BE2C (cell line): ENCODE measurements at regions not wholly inside any gene's neighbourhood (a gene's known extent, or its start where the extent isn't known, plus 50 kb on each side); places are given as distances from the start of the nearest gene placed in this dataset.

Source experiments
- DNase-seq: peaks from one replicate; pipeline ENCODE4 v3.0.0-alpha.2; 2020
- H3K27me3 ChIP-seq: fragments of 250-450 bp; sonication (Bioruptor Pico); 2 replicates; pipeline ENCODE4 v1.5.1; 2020; ENCODE audit warnings: mild to moderate bottlenecking
- H3K36me3 ChIP-seq: fragments of 250-450 bp; sonication (Bioruptor Pico); 2 replicates; pipeline ENCODE4 v1.5.1; 2020; ENCODE audit warnings: mild to moderate bottlenecking
- H3K4me1 ChIP-seq: fragments of 250-450 bp; sonication (Bioruptor Pico); 2 replicates; pipeline ENCODE4 v1.5.1; 2020
- H3K4me3 ChIP-seq: 2 replicates; pipeline ENCODE4 v1.5.1; 2011; ENCODE audit warnings: low read depth, low read length
- H3K9me3 ChIP-seq: fragments of 250-450 bp; sonication (Bioruptor Pico); 2 replicates; pipeline ENCODE4 v1.5.1; 2020
- TF ChIP-seq, protein P1 (sequence below): IDR thresholded peaks from 2 replicates; pipeline ENCODE4 v1.5.1; 2012; ENCODE audit warnings: mild to moderate bottlenecking, low read depth, low read length

DNA sequence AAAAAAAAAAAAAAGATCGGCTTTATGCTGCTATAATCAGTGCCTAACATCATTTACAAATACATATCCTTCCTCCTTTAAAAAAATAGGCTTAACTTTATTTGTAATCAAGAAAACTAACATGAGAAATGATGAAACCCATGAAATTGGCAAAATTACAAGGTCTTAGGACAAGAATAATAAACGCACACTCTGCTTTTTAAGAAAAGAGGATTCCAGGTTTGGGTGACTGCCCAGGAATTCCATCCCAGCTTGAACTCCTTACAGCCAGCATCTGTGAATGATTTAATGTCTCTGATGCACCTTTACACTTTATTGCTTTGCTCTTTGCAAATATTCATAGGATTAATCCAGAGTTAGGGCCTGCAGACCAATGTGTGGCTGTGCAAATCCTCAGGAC lies 196.0 kb downstream of the CBLN1 start:
- TF ChIP-seq, protein P1, sequence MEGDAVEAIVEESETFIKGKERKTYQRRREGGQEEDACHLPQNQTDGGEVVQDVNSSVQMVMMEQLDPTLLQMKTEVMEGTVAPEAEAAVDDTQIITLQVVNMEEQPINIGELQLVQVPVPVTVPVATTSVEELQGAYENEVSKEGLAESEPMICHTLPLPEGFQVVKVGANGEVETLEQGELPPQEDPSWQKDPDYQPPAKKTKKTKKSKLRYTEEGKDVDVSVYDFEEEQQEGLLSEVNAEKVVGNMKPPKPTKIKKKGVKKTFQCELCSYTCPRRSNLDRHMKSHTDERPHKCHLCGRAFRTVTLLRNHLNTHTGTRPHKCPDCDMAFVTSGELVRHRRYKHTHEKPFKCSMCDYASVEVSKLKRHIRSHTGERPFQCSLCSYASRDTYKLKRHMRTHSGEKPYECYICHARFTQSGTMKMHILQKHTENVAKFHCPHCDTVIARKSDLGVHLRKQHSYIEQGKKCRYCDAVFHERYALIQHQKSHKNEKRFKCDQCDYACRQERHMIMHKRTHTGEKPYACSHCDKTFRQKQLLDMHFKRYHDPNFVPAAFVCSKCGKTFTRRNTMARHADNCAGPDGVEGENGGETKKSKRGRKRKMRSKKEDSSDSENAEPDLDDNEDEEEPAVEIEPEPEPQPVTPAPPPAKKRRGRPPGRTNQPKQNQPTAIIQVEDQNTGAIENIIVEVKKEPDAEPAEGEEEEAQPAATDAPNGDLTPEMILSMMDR: no peak
- Histone ChIP-seq H3K4me1 (no peaks in the 10 kb centered on the region), H3K27me3 (no peaks in the 10 kb centered on the region), H3K4me3 (no peak overlapping the region), H3K36me3 (no peaks in the 10 kb centered on the region), H3K9me3 (no peaks in the 10 kb centered on the region)
- no peak for DNase-seq

DNA sequence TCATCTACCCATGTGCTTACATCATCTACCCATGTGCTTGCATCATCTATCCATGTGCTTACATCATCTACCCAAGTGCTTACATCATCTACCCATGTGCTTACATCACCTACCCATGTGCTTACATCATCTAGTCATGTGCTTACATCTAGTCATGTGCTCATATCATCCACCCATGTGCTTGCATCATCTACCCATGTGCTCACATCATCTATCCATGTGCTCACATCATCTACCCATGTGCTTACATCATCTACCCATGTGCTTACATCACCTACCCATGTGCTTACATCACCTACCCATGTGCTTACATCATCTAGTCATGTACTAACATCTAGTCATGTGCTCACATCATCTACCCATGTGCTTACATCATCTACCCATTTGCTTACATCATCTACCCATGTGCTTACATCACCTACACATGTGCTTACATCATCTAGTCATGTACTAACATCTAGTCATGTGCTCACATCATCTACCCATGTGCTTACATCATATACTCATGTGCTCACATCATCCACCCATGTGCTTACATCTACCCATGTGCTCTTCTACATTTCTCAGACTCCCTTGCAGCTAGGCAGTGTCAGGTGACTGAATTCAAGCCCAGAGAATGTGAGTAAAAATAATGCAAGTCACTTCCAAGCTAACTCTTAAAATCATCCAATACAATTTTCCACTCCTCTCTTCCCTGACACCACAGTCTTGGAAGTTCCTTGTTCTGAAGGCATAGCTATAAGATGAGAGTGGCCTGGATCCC lies 196.8 kb downstream of the CBLN1 start:
- H3K9me3 ChIP-seq: no peaks in the 10 kb centered on the region
- TF ChIP-seq, protein P1: no peak
- no peaks in the 10 kb centered on the region for H3K4me1 ChIP-seq
- DNase-seq: no peak
- no peak overlapping the region for H3K4me3 ChIP-seq
- no peaks in the 10 kb centered on the region for H3K36me3 ChIP-seq
- no peaks in the 10 kb centered on the region for H3K27me3 ChIP-seq

DNA sequence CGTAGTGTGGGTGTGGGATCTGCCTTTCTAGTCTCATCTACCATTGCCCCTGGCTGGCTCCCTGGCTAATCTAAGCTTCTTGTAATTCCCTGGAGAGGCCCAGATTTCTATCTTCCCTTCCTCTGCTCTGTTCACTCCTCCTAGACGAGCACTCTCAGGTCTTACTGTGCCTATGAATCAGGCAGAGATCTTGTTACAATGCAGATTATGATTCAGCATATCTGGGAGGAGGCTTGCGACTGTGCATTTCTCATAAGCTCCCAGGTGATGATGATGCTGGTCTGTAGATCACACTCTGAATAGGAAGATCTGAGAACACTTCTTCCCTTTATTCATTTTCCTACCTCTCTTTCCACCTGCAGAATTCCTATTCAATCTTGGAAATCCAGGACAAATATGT lies 200.1 kb downstream of the CBLN1 start:
- Histone ChIP-seq H3K9me3 (no peaks in the 10 kb centered on the region), H3K27me3 (no peaks in the 10 kb centered on the region), H3K4me3 (no peak overlapping the region), H3K4me1 (no peaks in the 10 kb centered on the region), H3K36me3 (no peaks in the 10 kb centered on the region)
- TF ChIP-seq, protein P1: no peak
- no peak for DNase-seq

DNA sequence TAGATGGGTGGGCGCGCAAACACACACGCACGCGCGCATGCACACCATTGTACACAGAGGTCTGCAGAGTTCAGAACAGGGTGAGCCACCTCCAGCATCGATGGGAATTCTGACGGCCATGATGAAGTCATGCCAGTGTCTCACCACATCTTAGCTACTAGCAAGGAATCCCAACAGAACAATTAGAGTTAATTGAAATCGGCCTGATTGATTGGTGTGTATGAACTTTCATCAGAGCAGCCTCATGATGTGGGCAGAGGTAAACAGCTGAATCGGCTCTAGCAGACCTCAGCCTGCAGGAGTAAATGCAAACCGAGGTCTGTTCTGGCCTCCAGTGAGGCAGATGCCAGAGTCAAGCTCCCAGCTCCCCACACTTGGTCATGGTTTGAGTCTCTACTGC lies 200.6 kb downstream of the CBLN1 start:
- no peaks in the 10 kb centered on the region for H3K27me3 ChIP-seq
- no peak overlapping the region for H3K4me3 ChIP-seq
- no peaks in the 10 kb centered on the region for H3K4me1 ChIP-seq
- no peaks in the 10 kb centered on the region for H3K9me3 ChIP-seq
- H3K36me3 ChIP-seq: no peaks in the 10 kb centered on the region
- TF ChIP-seq, protein P1: no peak
- DNase-seq: no peak

DNA sequence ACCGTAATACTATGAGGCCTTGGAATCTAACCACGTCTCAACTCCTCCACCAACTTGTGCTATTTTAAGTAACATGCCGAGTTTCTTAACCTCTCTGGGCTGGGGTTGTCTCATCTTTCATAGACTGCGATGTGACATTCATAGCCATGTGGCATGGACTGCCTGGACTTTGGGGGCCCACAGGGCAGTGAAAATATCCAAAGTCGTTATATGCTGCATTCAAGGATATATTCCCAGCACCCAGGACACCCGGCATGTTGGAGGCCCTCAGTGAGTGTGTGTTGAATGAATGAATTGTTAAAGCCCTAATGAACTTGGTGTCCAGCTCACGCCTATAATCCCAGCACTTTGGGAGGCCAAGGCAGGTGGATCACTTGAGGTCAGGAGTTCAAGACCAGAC lies 203.1 kb downstream of the CBLN1 start:
- TF ChIP-seq, protein P1: no peak
- Histone ChIP-seq H3K9me3 (no peaks in the 10 kb centered on the region), H3K4me3 (no peak overlapping the region), H3K36me3 (no peaks in the 10 kb centered on the region), H3K27me3 (no peaks in the 10 kb centered on the region), H3K4me1 (no peaks in the 10 kb centered on the region)
- no peak for DNase-seq

DNA sequence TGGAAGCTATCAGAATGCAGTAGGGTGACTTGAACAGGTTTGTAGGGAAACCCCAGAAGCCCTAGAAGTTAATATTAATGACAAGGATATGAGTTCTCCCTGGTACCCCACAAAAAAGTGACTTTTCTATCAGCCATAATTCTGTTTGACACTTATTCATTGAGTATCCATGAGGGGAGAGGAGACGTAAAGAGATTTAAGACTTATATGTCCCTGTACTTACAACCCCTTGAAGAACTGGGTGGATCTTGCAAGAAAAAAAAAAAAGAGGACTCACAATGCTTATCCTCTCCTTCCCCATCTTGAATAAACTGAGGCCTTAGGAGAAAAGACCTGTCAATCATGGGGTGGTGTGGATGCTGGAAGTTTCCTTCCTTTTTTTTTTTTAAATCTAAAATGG lies 203.5 kb downstream of the CBLN1 start:
- DNase-seq: no peak
- TF ChIP-seq, protein P1: no peak
- Histone ChIP-seq H3K27me3 (no peaks in the 10 kb centered on the region), H3K4me1 (no peaks in the 10 kb centered on the region), H3K36me3 (no peaks in the 10 kb centered on the region), H3K4me3 (no peak overlapping the region), H3K9me3 (no peaks in the 10 kb centered on the region)
